NT2/D1 (cell line): ENCODE measurements at regions not wholly inside any gene's neighbourhood (a gene's known extent, or its start where the extent isn't known, plus 50 kb on each side); places are given as distances from the start of the nearest gene placed in this dataset.

Source experiments
- SUZ12 ChIP-seq: IDR thresholded peaks from 2 replicates; pipeline ENCODE4 v1.6.1; 2011; ENCODE audit not compliant: insufficient read length, insufficient read depth; ENCODE audit errors: extremely low read depth
- YY1 ChIP-seq: IDR thresholded peaks from 2 replicates; pipeline ENCODE4 v1.6.1; 2011; ENCODE audit not compliant: insufficient read length, insufficient read depth
- ZNF274 ChIP-seq: IDR thresholded peaks from 2 replicates; pipeline ENCODE4 v1.6.1; 2011; ENCODE audit warnings: mild to moderate bottlenecking, low read depth, low read length

DNA sequence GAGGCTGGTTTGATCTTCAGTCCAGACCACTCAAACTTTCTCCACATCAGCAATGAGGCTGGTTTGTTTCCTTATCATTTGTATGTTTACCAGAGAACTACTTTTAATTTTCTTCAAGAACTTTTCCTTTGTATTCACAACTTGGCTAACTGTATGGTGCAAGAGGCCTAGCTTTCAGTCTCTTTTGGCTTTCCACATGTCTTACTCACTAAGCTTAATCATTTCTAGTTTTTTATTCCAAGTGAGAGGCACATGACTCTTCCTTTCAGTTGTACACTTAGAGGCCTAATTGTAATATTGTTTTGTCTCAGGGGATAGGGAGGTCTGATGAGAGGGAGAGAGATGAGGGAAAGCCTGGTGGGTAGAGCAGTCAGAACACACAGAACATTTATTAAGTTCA is 554.0 kb upstream of the ARRDC3 start:
- no peak for TF ChIP-seq ZNF274
- TF ChIP-seq YY1 = no peak
- no peak for TF ChIP-seq SUZ12
